ENCODE measurements at regions not wholly inside any gene's neighbourhood (a gene's known extent, or its start where the extent isn't known, plus 50 kb on each side); places are given as distances from the start of the nearest gene placed in this dataset.

GRCh38 chr9:89719202-89719601, 114.4 kb downstream of the GADD45G start:
- no peaks in the 10 kb centered on the region; the same call in 1 of the 2 replicates for H3K4me1 ChIP-seq (ENCODE audit: control insufficient read depth, insufficient read depth, low read length)
- H3K27me3 ChIP-seq (ENCODE audit: control insufficient read depth, insufficient read depth, low read length) = no peaks in the 10 kb centered on the region
- no peak overlapping the region for H3K4me3 ChIP-seq (ENCODE audit: low read length)
- WGBS (ENCODE audit: insufficient coverage, insufficient read length) = no CpG with 5 or more reads among the region's 4 CpGs
- no peak for DNase-seq (ENCODE audit: low read depth, low spot score)
- no peaks in the 10 kb centered on the region for H3K36me3 ChIP-seq (ENCODE audit: control insufficient read depth, insufficient read depth, low read length)
- no peaks in the 10 kb centered on the region for H3K9me3 ChIP-seq (ENCODE audit: control insufficient read depth, insufficient read depth, low read length)
- no peak overlapping the region for H3K27ac ChIP-seq (ENCODE audit: low read length)

- no peak for DNase-seq (ENCODE audit: low read depth, low spot score)
- Histone ChIP-seq H3K9me3 (ENCODE audit: control insufficient read depth, insufficient read depth, low read length) (no peaks in the 10 kb centered on the region), H3K27ac (ENCODE audit: low read length) (no peak overlapping the region), H3K4me3 (ENCODE audit: low read length) (no peak overlapping the region), H3K27me3 (ENCODE audit: control insufficient read depth, insufficient read depth, low read length) (no peaks in the 10 kb centered on the region), H3K36me3 (ENCODE audit: control insufficient read depth, insufficient read depth, low read length) (no peaks in the 10 kb centered on the region), H3K4me1 (ENCODE audit: control insufficient read depth, insufficient read depth, low read length) (no peaks in the 10 kb centered on the region; the same call in 1 of the 2 replicates)
- no CpG with 5 or more reads among the region's 4 CpGs for WGBS (ENCODE audit: insufficient coverage, insufficient read length)
These were observed 115.9 kb downstream of the GADD45G start for GRCh38 chr9:89720696-89721175.

GRCh38 chr9:89721176-89721700, 116.4 kb downstream of the GADD45G start:
- H3K9me3 ChIP-seq (ENCODE audit: control insufficient read depth, insufficient read depth, low read length) = no peaks in the 10 kb centered on the region
- no peak for DNase-seq (ENCODE audit: low read depth, low spot score)
- no CpG with 5 or more reads among the region's 4 CpGs for WGBS (ENCODE audit: insufficient coverage, insufficient read length)
- H3K27ac ChIP-seq (ENCODE audit: low read length) = no peak overlapping the region
- H3K27me3 ChIP-seq (ENCODE audit: control insufficient read depth, insufficient read depth, low read length) = no peaks in the 10 kb centered on the region
- H3K4me1 ChIP-seq (ENCODE audit: control insufficient read depth, insufficient read depth, low read length) = no peaks in the 10 kb centered on the region; the same call in 1 of the 2 replicates
- H3K4me3 ChIP-seq (ENCODE audit: low read length) = no peak overlapping the region
- no peaks in the 10 kb centered on the region for H3K36me3 ChIP-seq (ENCODE audit: control insufficient read depth, insufficient read depth, low read length)

GRCh38 chr9:89721971-89722530, 117.2 kb downstream of the GADD45G start:
- Histone ChIP-seq H3K4me1 (ENCODE audit: control insufficient read depth, insufficient read depth, low read length) (no peaks in the 10 kb centered on the region; the same call in 1 of the 2 replicates), H3K27ac (ENCODE audit: low read length) (no peak overlapping the region), H3K9me3 (ENCODE audit: control insufficient read depth, insufficient read depth, low read length) (no peaks in the 10 kb centered on the region), H3K4me3 (ENCODE audit: low read length) (no peak overlapping the region), H3K36me3 (ENCODE audit: control insufficient read depth, insufficient read depth, low read length) (no peaks in the 10 kb centered on the region), H3K27me3 (ENCODE audit: control insufficient read depth, insufficient read depth, low read length) (no peaks in the 10 kb centered on the region)
- no peak for DNase-seq (ENCODE audit: low read depth, low spot score)
- WGBS (ENCODE audit: insufficient coverage, insufficient read length) = no CpG with 5 or more reads among the region's 9 CpGs

GRCh38 chr9:89722712-89723111, 117.9 kb downstream of the GADD45G start:
- Histone ChIP-seq H3K36me3 (ENCODE audit: control insufficient read depth, insufficient read depth, low read length) (no peaks in the 10 kb centered on the region), H3K27me3 (ENCODE audit: control insufficient read depth, insufficient read depth, low read length) (no peaks in the 10 kb centered on the region), H3K9me3 (ENCODE audit: control insufficient read depth, insufficient read depth, low read length) (no peaks in the 10 kb centered on the region), H3K4me1 (ENCODE audit: control insufficient read depth, insufficient read depth, low read length) (no peaks in the 10 kb centered on the region; the same call in 1 of the 2 replicates), H3K27ac (ENCODE audit: low read length) (no peak overlapping the region), H3K4me3 (ENCODE audit: low read length) (no peak overlapping the region)
- DNase-seq (ENCODE audit: low read depth, low spot score) = no peak
- no CpG with 5 or more reads among the region's 6 CpGs for WGBS (ENCODE audit: insufficient coverage, insufficient read length)

GRCh38 chr9:89723469-89724100, 118.8 kb downstream of the GADD45G start:
- Histone ChIP-seq H3K36me3 (ENCODE audit: control insufficient read depth, insufficient read depth, low read length) (no peaks in the 10 kb centered on the region), H3K4me1 (ENCODE audit: control insufficient read depth, insufficient read depth, low read length) (no peaks in the 10 kb centered on the region; the same call in 1 of the 2 replicates), H3K9me3 (ENCODE audit: control insufficient read depth, insufficient read depth, low read length) (no peaks in the 10 kb centered on the region), H3K4me3 (ENCODE audit: low read length) (no peak overlapping the region), H3K27ac (ENCODE audit: low read length) (no peak overlapping the region), H3K27me3 (ENCODE audit: control insufficient read depth, insufficient read depth, low read length) (no peaks in the 10 kb centered on the region)
- no peak for DNase-seq (ENCODE audit: low read depth, low spot score)
- no CpG with 5 or more reads among the region's 3 CpGs for WGBS (ENCODE audit: insufficient coverage, insufficient read length)

GRCh38 chr9:89724659-89725058, 119.8 kb downstream of the GADD45G start:
- WGBS (ENCODE audit: insufficient coverage, insufficient read length) = no CpG with 5 or more reads among the region's 4 CpGs
- no peak overlapping the region for H3K27ac ChIP-seq (ENCODE audit: low read length)

GRCh38 chr9:89725271-89725670, 120.5 kb downstream of the GADD45G start:
- 0 out of 2 replicates have a peak, but pooled peaks cover 2% of the 10 kb centered on the region for H3K36me3 ChIP-seq (ENCODE audit: control insufficient read depth, insufficient read depth, low read length)
- no CpG with 5 or more reads among the region's 1 CpG for WGBS (ENCODE audit: insufficient coverage, insufficient read length)
- no peak overlapping the region for H3K27ac ChIP-seq (ENCODE audit: low read length)
- no peaks in the 10 kb centered on the region for H3K27me3 ChIP-seq (ENCODE audit: control insufficient read depth, insufficient read depth, low read length)
- H3K4me1 ChIP-seq (ENCODE audit: control insufficient read depth, insufficient read depth, low read length) = no peaks in the 10 kb centered on the region
- DNase-seq (ENCODE audit: low read depth, low spot score) = no peak
- H3K4me3 ChIP-seq (ENCODE audit: low read length) = no peak overlapping the region
- no peaks in the 10 kb centered on the region for H3K9me3 ChIP-seq (ENCODE audit: control insufficient read depth, insufficient read depth, low read length)

More at GRCh38 chr9:89724659-89725058, 119.8 kb downstream of the GADD45G start:
- H3K36me3 ChIP-seq (ENCODE audit: control insufficient read depth, insufficient read depth, low read length) = no peaks in the 10 kb centered on the region
- no peaks in the 10 kb centered on the region for H3K9me3 ChIP-seq (ENCODE audit: control insufficient read depth, insufficient read depth, low read length)
- no peaks in the 10 kb centered on the region for H3K27me3 ChIP-seq (ENCODE audit: control insufficient read depth, insufficient read depth, low read length)
- H3K4me3 ChIP-seq (ENCODE audit: low read length) = no peak overlapping the region
- no peaks in the 10 kb centered on the region; the same call in 1 of the 2 replicates for H3K4me1 ChIP-seq (ENCODE audit: control insufficient read depth, insufficient read depth, low read length)
- no peak for DNase-seq (ENCODE audit: low read depth, low spot score)

- Histone ChIP-seq H3K4me3 (ENCODE audit: low read length) (no peak overlapping the region), H3K27me3 (ENCODE audit: control insufficient read depth, insufficient read depth, low read length) (no peaks in the 10 kb centered on the region), H3K4me1 (ENCODE audit: control insufficient read depth, insufficient read depth, low read length) (0 out of 2 replicates have a peak, but pooled peaks cover 2% of the 10 kb centered on the region), H3K36me3 (ENCODE audit: control insufficient read depth, insufficient read depth, low read length) (0 out of 2 replicates have a peak, but pooled peaks cover 2% of the 10 kb centered on the region), H3K27ac (ENCODE audit: low read length) (no peak overlapping the region), H3K9me3 (ENCODE audit: control insufficient read depth, insufficient read depth, low read length) (no peaks in the 10 kb centered on the region)
- 100% methylated on average over 5 of the region's 5 CpGs for WGBS (ENCODE audit: insufficient coverage, insufficient read length)
- DNase-seq (ENCODE audit: low read depth, low spot score) = no peak
These were observed 125.2 kb downstream of the GADD45G start for GRCh38 chr9:89729954-89730530.

- H3K36me3 ChIP-seq (ENCODE audit: control insufficient read depth, insufficient read depth, low read length) = 0 out of 2 replicates have a peak, but pooled peaks cover 2% of the 10 kb centered on the region
- H3K9me3 ChIP-seq (ENCODE audit: control insufficient read depth, insufficient read depth, low read length) = no peaks in the 10 kb centered on the region
- H3K27ac ChIP-seq (ENCODE audit: low read length) = no peak overlapping the region
- no peak overlapping the region for H3K4me3 ChIP-seq (ENCODE audit: low read length)
- H3K4me1 ChIP-seq (ENCODE audit: control insufficient read depth, insufficient read depth, low read length) = 0 out of 2 replicates have a peak, but pooled peaks cover 2% of the 10 kb centered on the region
- WGBS (ENCODE audit: insufficient coverage, insufficient read length) = no CpG with 5 or more reads among the region's 17 CpGs
- no peak for DNase-seq (ENCODE audit: low read depth, low spot score)
- no peaks in the 10 kb centered on the region for H3K27me3 ChIP-seq (ENCODE audit: control insufficient read depth, insufficient read depth, low read length)
These were observed 125.9 kb downstream of the GADD45G start for GRCh38 chr9:89730715-89731114.
